T-cell (primary cell): ENCODE measurements at regions not wholly inside any gene's neighbourhood (a gene's known extent, or its start where the extent isn't known, plus 50 kb on each side); places are given as distances from the start of the nearest gene placed in this dataset.

ENCODE experiments used
- ATAC-seq, 4 experiments: fragments of 200-7000 bp in 3 of 4; fragments of 150-1000 bp in 1 of 4; cut with Tn5 transposase; replicated peaks in 1 of 4; 1 replicate in 3 of 4; 2 replicates in 1 of 4; pipeline ENCODE4 v1.10.0; 2021; ENCODE audit warnings: moderate library complexity in 3 of 4, mild to moderate bottlenecking in 2 of 4, moderate number of reproducible peaks in 1 of 4
- CTCF ChIA-PET, 2 donors: fragments of 300-600 bp; sonication (Branson Sonifier 250); formaldehyde crosslinking; loops; one replicate each; lab custom pipeline; 2022; ENCODE audit warnings: antibody characterized with exemption in 2 of 2; lab: Charles Lee
- POLR2A ChIA-PET, 2 donors: fragments of 300-600 bp; sonication (Branson Sonifier 250); formaldehyde crosslinking; loops; one replicate each; lab custom pipeline; 2022; ENCODE audit warnings: antibody characterized with exemption in 2 of 2; lab: Charles Lee
- DNase-seq, 35 experiments: peaks; one replicate each; pipeline versions ENCODE4 v3.0.0 to v3.0.0-alpha.2; 2013 to 2023
- H3K27ac ChIP-seq: one replicate; pipeline ENCODE4 v1.5.1; 2013; ENCODE audit warnings: low read length
- H3K27me3 ChIP-seq, 2 experiments: replicated peaks in 1 of 2; 1 replicate in 1 of 2; 2 replicates in 1 of 2; pipeline versions ENCODE4 v1.6.1 to v1.7.0; 2013; ENCODE audit warnings: low read length in 1 of 2, mixed read lengths in 1 of 2; ENCODE audit not compliant: control insufficient read depth in 2 of 2, insufficient read depth in 2 of 2; ENCODE audit errors: extremely low read depth in 1 of 2
- H3K36me3 ChIP-seq, 2 donors: 1 replicate in 1 of 2; 2 replicates in 1 of 2; pipeline versions ENCODE4 v1.6.1 to v1.7.0; 2013; ENCODE audit warnings: low read length in 1 of 2; ENCODE audit not compliant: control insufficient read depth in 2 of 2, insufficient read depth in 1 of 2; ENCODE audit errors: extremely low read depth in 1 of 2
- H3K4me1 ChIP-seq, 2 experiments: 1 replicate in 1 of 2; 2 replicates in 1 of 2; pipeline versions ENCODE4 v1.6.1 to v1.7.0; 2013; ENCODE audit warnings: low read length in 2 of 2, mixed read lengths in 1 of 2; ENCODE audit not compliant: insufficient read depth in 2 of 2, control insufficient read depth in 1 of 2; ENCODE audit errors: extremely low read depth in 1 of 2
- H3K4me3 ChIP-seq, 2 donors: 1 replicate in 1 of 2; 2 replicates in 1 of 2; pipeline versions ENCODE4 v1.5.1 to v1.7.0; 2013; ENCODE audit warnings: mild to moderate bottlenecking in 2 of 2, low read length in 1 of 2, moderate library complexity in 1 of 2; ENCODE audit not compliant: control insufficient read depth in 1 of 2; ENCODE audit errors: extremely low read depth in 1 of 2
- H3K9me3 ChIP-seq: 2 replicates; pipeline ENCODE4 v1.7.0; 2013
- H3K27ac Mint-ChIP-seq, 2 donors: one replicate each; pipeline ENCODE4 v1.8.0; 2020 to 2021; ENCODE audit warnings: mild to moderate bottlenecking in 2 of 2, mixed read lengths in 2 of 2
- H3K27me3 Mint-ChIP-seq, 2 donors: one replicate each; pipeline ENCODE4 v1.8.0; 2021 to 2022; ENCODE audit warnings: mixed read lengths in 2 of 2
- H3K36me3 Mint-ChIP-seq: one replicate; pipeline ENCODE4 v1.8.0; 2021; ENCODE audit warnings: mixed read lengths
- H3K4me1 Mint-ChIP-seq, 3 donors: one replicate each; pipeline ENCODE4 v1.8.0; 2020 to 2022; ENCODE audit warnings: mixed read lengths in 3 of 3, mild to moderate bottlenecking in 1 of 3
- H3K4me3 Mint-ChIP-seq, 3 donors: one replicate each; pipeline ENCODE4 v1.8.0; 2020 to 2022; ENCODE audit warnings: mild to moderate bottlenecking in 3 of 3, mixed read lengths in 3 of 3, moderate library complexity in 3 of 3
- H3K9me3 Mint-ChIP-seq, 3 donors: one replicate each; pipeline ENCODE4 v1.8.0; 2020 to 2022; ENCODE audit warnings: mixed read lengths in 3 of 3
- WGBS: methylation state at CpG from one replicate; pipeline ENCODE4 v1.1.5; 2013; ENCODE audit warnings: missing lambda C conversion rate; ENCODE audit not compliant: insufficient coverage; 5-methylcytosine and 5-hydroxymethylcytosine counted together

DNA sequence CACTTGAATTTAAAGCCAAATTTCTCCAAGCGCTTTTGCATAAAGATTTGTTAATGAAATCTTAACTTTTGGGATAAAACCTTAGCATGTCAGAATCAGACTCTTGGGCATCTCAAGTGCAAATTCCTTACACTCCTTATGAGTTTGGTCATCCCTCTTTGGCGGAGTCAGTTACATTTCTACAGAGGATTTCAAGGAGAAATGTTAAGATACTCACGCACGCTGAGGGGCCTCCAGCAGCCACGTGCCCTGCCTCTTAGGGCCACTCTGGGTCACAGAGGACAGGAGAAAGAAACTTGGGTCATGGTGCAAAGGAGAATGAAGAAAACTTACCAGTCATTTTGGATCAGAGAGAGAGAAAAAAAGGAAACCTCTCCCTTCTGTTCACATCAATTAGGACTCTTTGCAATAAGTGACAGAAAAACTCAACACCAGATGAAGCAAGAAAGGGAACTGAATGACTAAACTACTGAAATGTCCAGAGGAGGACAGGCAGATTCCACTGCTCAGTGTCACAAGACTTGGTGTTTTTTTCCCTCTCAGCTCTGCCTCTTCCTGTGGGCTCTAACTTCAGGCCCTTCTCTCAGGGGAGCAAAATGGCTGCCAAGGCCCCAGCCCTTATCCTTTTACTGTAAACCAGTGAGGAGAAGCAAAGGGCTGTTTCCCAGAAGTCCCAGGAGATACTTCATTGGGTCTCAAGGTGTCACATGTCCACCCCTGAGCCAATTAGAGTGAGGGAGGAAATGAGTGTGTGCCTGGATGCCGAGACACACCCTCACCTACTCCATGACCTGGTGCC is 63.3 kb upstream of the NFIL3 start:
- H3K27me3 ChIP-seq = peaks cover 0 to 25% of the 10 kb centered on the region in 2 experiments
- Mint-ChIP-seq H3K27me3 (peaks cover 8 to 24% of the 10 kb centered on the region in 2 donors), H3K27ac (no peak overlapping the region), H3K4me3 (no peak overlapping the region), H3K9me3 (no peaks in the 10 kb centered on the region), H3K36me3 (no peaks in the 10 kb centered on the region), H3K4me1 (no peaks in the 10 kb centered on the region)
- no peaks in the 10 kb centered on the region for H3K36me3 ChIP-seq
- H3K4me1 ChIP-seq = no peaks in the 10 kb centered on the region
- ATAC-seq (no peak), DNase-seq (no peak)
- no peaks in the 10 kb centered on the region for H3K9me3 ChIP-seq
- H3K27ac ChIP-seq = no peak overlapping the region
- ChIA-PET CTCF (no interaction called here), POLR2A (no interaction called here)
- no CpG with 5 or more reads among the region's 6 CpGs for WGBS
- no peak overlapping the region for H3K4me3 ChIP-seq

GRCh38 chr9:91485006-91485405 is 61.4 kb upstream of the NFIL3 start:
- WGBS = 90% methylated on average over 2 of the region's 5 CpGs
- POLR2A ChIA-PET = no interaction called here
- CTCF ChIA-PET = no interaction called here
- no peak for ATAC-seq
- H3K27me3 ChIP-seq = peaks cover 0 to 23% of the 10 kb centered on the region in 2 experiments
- Mint-ChIP-seq H3K4me3 (no peak overlapping the region), H3K27ac (no peak overlapping the region), H3K27me3 (peaks cover 15 to 26% of the 10 kb centered on the region in 2 donors), H3K9me3 (no peaks in the 10 kb centered on the region), H3K36me3 (no peaks in the 10 kb centered on the region), H3K4me1 (no peaks in the 10 kb centered on the region)
- H3K36me3 ChIP-seq = no peaks in the 10 kb centered on the region
- no peak overlapping the region for H3K27ac ChIP-seq
- no peaks in the 10 kb centered on the region for H3K4me1 ChIP-seq
- no peak overlapping the region for H3K4me3 ChIP-seq
- DNase-seq = no peak
- H3K9me3 ChIP-seq = no peaks in the 10 kb centered on the region

GRCh38 chr9:91483835-91484234 is 60.2 kb upstream of the NFIL3 start:
- WGBS = 65% methylated on average over 5 of the region's 8 CpGs
- POLR2A ChIA-PET = no interaction called here
- no peaks in the 10 kb centered on the region for H3K36me3 Mint-ChIP-seq
- Histone ChIP-seq H3K27me3 (peaks cover 0 to 30% of the 10 kb centered on the region in 2 experiments), H3K4me3 (no peak overlapping the region), H3K27ac (no peak overlapping the region), H3K9me3 (no peaks in the 10 kb centered on the region), H3K4me1 (no peaks in the 10 kb centered on the region), H3K36me3 (no peaks in the 10 kb centered on the region)
- DNase-seq = no peak
- peaks cover 19 to 22% of the 10 kb centered on the region in 2 donors for H3K27me3 Mint-ChIP-seq
- no peak for ATAC-seq
- no peaks in the 10 kb centered on the region for H3K9me3 Mint-ChIP-seq
- CTCF ChIA-PET = no interaction called here
- no peak overlapping the region for H3K27ac Mint-ChIP-seq
- no peaks in the 10 kb centered on the region for H3K4me1 Mint-ChIP-seq
- H3K4me3 Mint-ChIP-seq = no peak overlapping the region

DNA sequence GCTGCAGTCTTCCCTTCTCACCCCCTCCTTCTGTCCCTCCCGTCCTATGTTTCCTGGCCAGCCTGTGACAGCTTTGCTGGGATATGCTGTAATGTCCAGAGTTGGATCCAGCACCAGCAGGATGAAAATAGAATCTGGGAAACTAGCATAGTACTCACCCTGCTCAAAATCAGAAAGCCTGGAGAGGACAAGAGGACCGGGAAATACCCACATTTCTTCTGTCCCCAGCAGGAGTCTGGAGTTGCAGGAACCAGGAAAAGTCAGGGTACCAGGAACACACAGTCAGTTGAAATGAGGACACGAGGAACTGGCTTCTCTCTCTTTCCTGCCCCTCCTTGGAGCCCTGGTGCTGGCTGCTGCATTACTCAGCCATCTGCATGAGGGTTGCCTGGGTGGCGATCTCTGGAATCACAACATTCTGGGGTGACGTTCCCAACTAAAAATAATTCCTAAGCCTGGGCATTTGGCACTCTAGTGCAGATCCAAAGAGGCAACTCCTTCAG is 59.6 kb upstream of the NFIL3 start:
- Histone ChIP-seq H3K36me3 (no peaks in the 10 kb centered on the region), H3K9me3 (no peaks in the 10 kb centered on the region), H3K27me3 (peaks cover 0 to 27% of the 10 kb centered on the region in 2 experiments), H3K4me1 (no peaks in the 10 kb centered on the region), H3K27ac (no peak overlapping the region), H3K4me3 (no peak overlapping the region)
- no peaks in the 10 kb centered on the region for H3K9me3 Mint-ChIP-seq
- H3K27me3 Mint-ChIP-seq = peaks cover 21 to 25% of the 10 kb centered on the region in 2 donors
- no peak for ATAC-seq
- no peak for DNase-seq
- 63% methylated on average over 3 of the region's 5 CpGs for WGBS
- ChIA-PET CTCF (no interaction called here), POLR2A (no interaction called here)
- no peak overlapping the region for H3K27ac Mint-ChIP-seq
- H3K36me3 Mint-ChIP-seq = no peaks in the 10 kb centered on the region
- no peaks in the 10 kb centered on the region for H3K4me1 Mint-ChIP-seq
- H3K4me3 Mint-ChIP-seq = no peak overlapping the region

- no peaks in the 10 kb centered on the region for H3K36me3 Mint-ChIP-seq
- peaks cover 0 to 18% of the 10 kb centered on the region in 2 experiments for H3K27me3 ChIP-seq
- peaks cover 29 to 31% of the 10 kb centered on the region in 2 donors for H3K27me3 Mint-ChIP-seq
- no peak overlapping the region for H3K27ac ChIP-seq
- H3K4me3 ChIP-seq = no peak overlapping the region
- H3K36me3 ChIP-seq = no peaks in the 10 kb centered on the region
- no peak overlapping the region for H3K4me3 Mint-ChIP-seq
- H3K4me1 ChIP-seq = no peaks in the 10 kb centered on the region
- 100% methylated on average over 1 of the region's 5 CpGs for WGBS
- ChIA-PET CTCF (no interaction called here), POLR2A (no interaction called here)
- no peak for ATAC-seq
- no peaks in the 10 kb centered on the region for H3K4me1 Mint-ChIP-seq
- H3K9me3 ChIP-seq = no peaks in the 10 kb centered on the region
- H3K9me3 Mint-ChIP-seq = no peaks in the 10 kb centered on the region
- H3K27ac Mint-ChIP-seq = no peak overlapping the region
- no peak for DNase-seq
Measured at GRCh38 chr9:91481972-91482371, 58.3 kb upstream of the NFIL3 start.

DNA sequence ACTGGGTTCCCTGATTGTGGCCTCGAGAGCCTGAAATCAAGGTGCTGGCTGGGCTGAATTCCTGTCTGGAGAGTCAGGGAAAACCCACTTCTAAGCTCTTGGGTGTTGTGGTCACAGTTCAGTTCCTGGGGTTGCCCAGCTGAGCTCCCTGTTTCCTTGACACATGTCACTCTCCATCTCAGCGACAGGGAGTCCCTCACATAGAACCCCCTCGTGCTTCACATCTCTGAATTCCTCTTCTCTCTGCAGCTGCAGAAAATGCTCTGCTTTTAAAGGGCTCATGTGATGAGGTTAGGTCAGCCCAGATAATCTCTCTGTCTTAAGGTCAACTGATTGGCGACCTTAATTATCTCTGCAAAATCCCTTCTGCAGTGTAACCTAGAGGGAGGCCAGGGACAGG is 53.5 kb upstream of the NFIL3 start:
- H3K36me3 ChIP-seq = no peaks in the 10 kb centered on the region
- no peaks in the 10 kb centered on the region for H3K36me3 Mint-ChIP-seq
- peaks cover 0 to 19% of the 10 kb centered on the region in 2 experiments for H3K27me3 ChIP-seq
- no peak overlapping the region for H3K27ac ChIP-seq
- no peaks in the 10 kb centered on the region for H3K4me1 ChIP-seq
- CTCF ChIA-PET = no interaction called here
- H3K27me3 Mint-ChIP-seq = peaks cover 37 to 51% of the 10 kb centered on the region in 2 donors
- POLR2A ChIA-PET = interaction anchor here in 1 of 2 donors (0.6 kb wide), 1 partner anchor 405 kb away, joined by 5 read pairs; no protein-coding TSS in a partner anchor
- H3K4me3 ChIP-seq = no peak overlapping the region
- ATAC-seq (no peak), DNase-seq (no peak)
- no peak overlapping the region for H3K4me3 Mint-ChIP-seq
- no peaks in the 10 kb centered on the region for H3K4me1 Mint-ChIP-seq
- no peaks in the 10 kb centered on the region for H3K9me3 ChIP-seq
- peaks cover 0 to 8% (median 7%) of the 10 kb centered on the region in 3 donors for H3K9me3 Mint-ChIP-seq
- H3K27ac Mint-ChIP-seq = no peak overlapping the region
- 58% methylated on average over 2 of the region's 4 CpGs for WGBS
